LoVo (cell line): ENCODE measurements at regions not wholly inside any gene's neighbourhood (a gene's known extent, or its start where the extent isn't known, plus 50 kb on each side); places are given as distances from the start of the nearest gene placed in this dataset.

Experiments
- DNase-seq: peaks from one replicate; pipeline ENCODE4 v3.0.0-alpha.2; 2016; ENCODE audit warnings: low spot score

DNA sequence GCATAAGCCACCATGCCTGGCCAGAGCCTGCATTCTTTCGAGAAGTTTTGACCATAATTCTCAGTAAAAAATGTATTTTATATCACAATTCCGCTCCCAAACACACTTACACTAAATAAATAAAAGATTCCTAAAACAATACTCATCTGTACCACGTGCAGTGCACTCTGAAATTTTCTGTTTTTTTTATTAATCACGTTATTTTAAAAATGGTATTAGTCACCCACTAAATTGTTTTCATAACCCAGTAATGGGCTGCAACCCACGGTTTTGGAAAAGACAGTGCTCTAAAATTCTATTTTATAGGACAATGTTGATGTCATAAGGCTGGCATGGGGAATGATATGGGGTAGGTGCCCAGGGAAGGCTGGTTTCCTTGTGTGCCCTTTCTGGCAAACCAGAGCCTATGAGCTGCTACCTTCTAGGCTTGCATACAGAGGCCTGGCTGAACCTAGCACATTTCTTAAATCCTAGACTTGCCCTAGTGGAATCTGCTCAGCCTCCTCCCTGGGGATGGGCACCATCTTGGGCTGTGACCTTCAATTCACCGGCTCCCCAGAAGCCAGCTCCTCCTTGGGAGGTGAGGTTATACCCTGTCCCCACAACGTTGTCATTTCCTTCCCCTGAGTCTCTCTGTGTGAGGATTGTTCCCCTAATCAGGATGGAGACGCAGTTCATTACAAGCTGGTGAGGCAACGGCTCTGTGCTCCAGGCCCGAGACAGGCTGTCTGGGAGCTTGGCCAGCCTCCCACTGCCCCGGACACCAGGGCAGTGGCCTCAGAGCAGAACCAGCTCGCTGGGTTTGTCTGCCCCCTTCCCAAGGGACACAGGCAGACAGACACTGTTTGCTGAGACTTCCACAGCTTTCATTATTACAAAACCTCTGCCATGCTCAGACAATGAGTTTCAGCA is 116.5 kb upstream of the NAV2 start:
- no peak for DNase-seq

DNA sequence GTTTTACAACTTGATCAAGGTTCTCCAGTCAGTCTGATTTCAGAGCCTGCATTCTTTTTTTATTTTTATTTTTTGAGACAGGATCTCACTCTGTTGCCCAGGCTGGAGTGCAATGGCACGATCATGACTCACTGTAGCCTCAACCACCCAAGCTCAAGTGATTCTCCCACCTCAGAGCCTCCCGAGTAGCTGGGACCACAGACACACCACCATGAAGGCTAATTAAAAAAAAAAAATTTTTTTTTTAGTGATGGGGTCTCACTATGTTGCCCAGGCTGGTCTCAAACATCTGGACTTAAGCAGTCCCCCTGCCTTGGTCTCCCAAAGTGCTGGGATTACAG is 117.2 kb upstream of the NAV2 start:
- no peak for DNase-seq

- DNase-seq, result no peak
These were observed 118.3 kb upstream of the NAV2 start for GRCh38 chr11:19594326-19594725.

GRCh38 chr11:19592842-19593241 is 119.8 kb upstream of the NAV2 start:
- no peak for DNase-seq

GRCh38 chr11:19589567-19590260 is 122.9 kb upstream of the NAV2 start:
- no peak for DNase-seq

GRCh38 chr11:19587979-19588378 is 124.7 kb upstream of the NAV2 start:
- DNase-seq, result no peak

GRCh38 chr11:19580646-19581045 is 132.0 kb upstream of the NAV2 start:
- DNase-seq, result no peak

GRCh38 chr11:19579957-19580356 is 132.7 kb upstream of the NAV2 start:
- no peak for DNase-seq

- DNase-seq, result no peak
These were observed 133.8 kb upstream of the NAV2 start for GRCh38 chr11:19578871-19579270.

DNA sequence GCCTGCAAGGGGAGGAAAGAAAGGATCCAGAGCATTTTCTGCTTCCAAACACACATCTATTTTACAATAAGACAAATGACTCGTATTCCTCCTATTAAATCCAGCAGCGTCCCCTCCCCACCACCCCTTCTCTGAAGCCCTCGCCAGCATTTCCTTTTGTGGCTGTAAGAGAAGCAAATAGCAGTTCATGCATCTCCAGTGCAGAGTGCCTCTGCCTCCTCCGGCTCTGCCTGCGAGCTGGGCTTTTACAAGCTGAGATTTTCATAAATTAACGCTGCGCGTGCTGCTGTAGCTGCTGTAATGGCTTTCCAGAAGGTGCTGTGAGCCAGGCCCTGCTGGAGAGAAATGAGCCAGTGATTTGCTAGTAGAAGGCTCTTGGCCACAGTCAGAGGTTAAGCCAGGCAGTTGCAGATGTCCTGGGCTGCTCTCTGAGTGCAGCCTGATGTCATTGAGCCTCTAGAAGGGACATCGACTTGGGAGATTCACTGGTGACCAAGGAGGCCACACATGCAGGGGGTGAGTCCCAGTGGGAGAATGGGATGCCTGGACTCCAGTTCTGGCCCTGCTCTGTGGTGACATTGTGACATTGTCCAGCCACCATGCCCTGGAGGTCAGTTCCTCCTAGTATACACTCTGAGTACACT is 134.5 kb upstream of the NAV2 start:
- DNase-seq, result no peak

DNA sequence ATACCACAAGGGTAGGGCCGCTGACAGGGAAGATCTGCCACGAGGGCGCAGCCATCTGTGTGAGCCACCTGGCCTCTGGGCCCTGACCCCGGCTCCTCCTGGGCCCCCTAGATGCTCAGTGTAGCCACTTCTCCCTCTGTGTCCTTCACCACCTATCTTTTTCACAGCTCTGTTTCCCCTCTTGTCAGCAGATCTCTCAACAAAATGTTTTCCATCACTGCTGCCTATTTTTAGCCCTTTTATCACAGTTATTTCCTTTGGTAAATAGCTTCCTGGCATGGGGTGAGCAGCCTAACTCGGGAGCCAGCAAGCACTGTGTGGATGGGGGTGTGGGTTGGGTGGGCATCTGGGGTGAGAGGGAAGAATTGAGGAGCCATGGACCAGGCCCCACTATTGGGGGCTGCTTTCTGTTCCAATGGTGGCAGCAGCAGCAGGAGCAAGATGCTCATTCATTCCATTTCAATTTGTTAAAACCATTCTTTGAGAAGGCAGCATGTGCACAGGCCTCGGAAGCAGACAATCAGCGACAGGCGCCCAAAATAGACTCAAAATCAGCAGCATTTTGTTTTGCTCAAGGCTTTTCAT is 135.2 kb upstream of the NAV2 start:
- DNase-seq, result no peak

DNA sequence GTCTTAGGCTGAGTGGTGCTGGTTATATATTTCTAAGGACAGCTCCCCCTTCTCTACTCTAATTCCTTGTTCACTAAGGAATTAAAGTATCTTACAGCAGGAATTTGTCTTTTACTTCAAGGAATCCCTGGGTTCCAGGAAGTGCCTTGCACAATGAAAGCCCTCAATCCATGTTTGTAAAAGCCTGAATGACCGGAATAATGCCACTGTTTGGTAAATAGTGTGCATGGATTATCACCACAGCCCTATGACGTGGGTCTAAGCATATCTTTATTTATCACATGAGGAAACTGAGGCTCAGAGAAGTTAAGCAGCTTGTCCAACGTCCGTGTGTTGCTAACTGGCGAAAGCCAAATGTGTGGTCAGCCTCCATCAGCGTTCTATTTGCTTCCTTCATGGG is 135.7 kb upstream of the NAV2 start:
- DNase-seq, result no peak

DNA sequence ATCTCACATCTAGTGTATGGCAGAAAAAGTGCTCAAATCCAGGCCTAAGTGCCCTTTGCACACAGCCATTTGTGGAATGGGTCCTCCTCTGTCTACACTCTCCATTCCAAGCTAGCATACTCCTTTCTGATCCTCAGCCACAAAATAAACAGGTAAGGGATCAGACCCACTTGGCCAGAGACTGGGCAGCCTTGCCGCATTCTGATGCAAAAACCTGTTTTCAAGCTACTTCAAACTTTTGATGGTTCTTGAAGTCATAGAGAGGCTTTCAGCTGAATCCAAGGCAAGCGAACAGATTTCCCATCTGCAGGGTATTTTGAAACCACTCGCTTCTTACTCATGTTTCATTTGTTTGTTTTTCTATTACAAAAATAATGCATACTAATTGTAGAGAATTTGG is 136.6 kb upstream of the NAV2 start:
- DNase-seq, result no peak

- DNase-seq, result no peak
These were observed 137.7 kb upstream of the NAV2 start for GRCh38 chr11:19574916-19575315.

GRCh38 chr11:19573666-19574065 is 139.0 kb upstream of the NAV2 start:
- no peak for DNase-seq

DNA sequence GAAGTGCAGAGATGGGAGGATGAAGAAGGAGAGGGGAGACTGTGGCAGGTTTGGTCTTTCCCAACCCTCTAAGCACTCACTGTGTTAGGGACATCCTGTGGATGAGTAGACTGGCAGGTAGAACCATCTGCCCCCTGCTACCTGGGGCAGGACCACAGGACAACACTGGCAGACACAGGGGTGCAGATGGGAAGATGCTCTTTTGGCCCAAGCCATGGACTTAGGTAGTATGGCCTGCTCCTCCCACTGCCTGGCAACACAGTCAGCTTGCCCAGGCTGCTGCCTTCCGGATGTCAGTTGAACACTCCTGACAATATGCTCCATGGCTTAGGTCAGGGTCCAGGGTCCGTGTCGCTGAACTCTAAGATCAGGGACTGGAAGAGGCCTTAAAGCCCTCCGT is 140.7 kb upstream of the NAV2 start:
- DNase-seq, result no peak

- DNase-seq, result no peak
These were observed 141.7 kb upstream of the NAV2 start for GRCh38 chr11:19570889-19571288.

- no peak for DNase-seq
These were observed 144.6 kb upstream of the NAV2 start for GRCh38 chr11:19567996-19568395.

- no peak for DNase-seq
These were observed 145.9 kb upstream of the NAV2 start for GRCh38 chr11:19566583-19567379.

- DNase-seq, result no peak
These were observed 147.0 kb upstream of the NAV2 start for GRCh38 chr11:19565639-19566038.

DNA sequence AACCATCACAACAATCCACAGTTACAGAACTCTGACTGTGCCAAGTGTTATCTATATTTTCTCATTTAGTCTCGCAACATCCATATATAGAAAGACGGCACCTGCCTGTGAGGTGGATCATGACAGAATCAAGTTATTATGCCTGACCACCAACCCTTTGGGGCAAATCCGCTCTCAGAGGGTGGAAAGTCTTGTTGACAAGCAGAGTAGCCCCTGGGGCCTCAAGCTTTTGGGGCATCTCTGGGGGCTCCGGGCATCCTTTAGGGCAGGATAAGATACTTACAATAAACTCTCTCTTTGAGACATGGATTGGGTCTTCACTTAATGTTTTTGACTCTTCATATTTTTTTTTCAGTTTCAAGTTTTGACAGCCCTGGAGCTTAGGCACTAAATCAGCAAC is 150.5 kb upstream of the NAV2 start:
- DNase-seq, result no peak

DNA sequence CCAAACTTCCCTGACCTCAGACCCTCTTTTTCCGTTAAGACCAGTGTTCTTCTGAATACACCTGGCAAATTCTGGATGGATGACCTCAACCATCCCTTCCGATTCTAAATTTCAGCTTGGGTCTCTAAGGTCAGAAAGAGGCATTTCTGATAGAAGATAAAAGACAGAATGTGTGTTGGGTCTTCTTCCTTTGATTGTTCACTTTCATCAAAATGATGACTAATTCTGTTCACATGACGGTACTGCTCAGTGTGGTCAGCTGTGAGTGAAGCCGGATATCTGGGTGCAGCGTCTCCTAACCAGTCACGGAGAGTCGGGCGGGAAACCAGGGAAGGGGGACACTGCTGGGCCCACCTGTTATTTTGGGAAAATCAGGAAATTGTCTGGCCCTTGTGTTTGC is 151.6 kb upstream of the NAV2 start:
- DNase-seq, result no peak
